ENCODE measurements at regions not wholly inside any gene's neighbourhood (a gene's known extent, or its start where the extent isn't known, plus 50 kb on each side); places are given as distances from the start of the nearest gene placed in this dataset.

GRCh38 chrX:138191998-138192397 is 519.5 kb downstream of the FGF13 start:
- TF ChIP-seq CTCF (IDR thresholded peaks at IDR 0.05) (peak in 2 of 6 experiments; percentile 7 to 16), POLR2AphosphoS5 (IDR thresholded peaks at IDR 0.05) (no peak), EP300 (IDR thresholded peaks at IDR 0.05) (no peak), POLR2A (IDR thresholded peaks at IDR 0.05) (no peak)
